WERI-Rb-1 (cell line): ENCODE measurements at regions not wholly inside any gene's neighbourhood (a gene's known extent, or its start where the extent isn't known, plus 50 kb on each side); places are given as distances from the start of the nearest gene placed in this dataset.

Experiments used
- DNase-seq: peaks from one replicate; pipeline ENCODE4 v3.0.0-alpha.2; 2020
- H3K27ac ChIP-seq: fragments of 250-450 bp; sonication (Bioruptor Pico); 2 replicates; pipeline ENCODE4 v1.5.1; 2020; ENCODE audit warnings: mild to moderate bottlenecking, moderate library complexity
- H3K27me3 ChIP-seq: fragments of 250-450 bp; sonication (Bioruptor Pico); 2 replicates; pipeline ENCODE4 v1.5.1; 2021; ENCODE audit warnings: mild to moderate bottlenecking, low read depth, moderate library complexity; ENCODE audit not compliant: insufficient read depth, severe bottlenecking
- H3K36me3 ChIP-seq: fragments of 250-450 bp; sonication (Bioruptor Pico); 2 replicates; pipeline ENCODE4 v1.5.1; 2020; ENCODE audit warnings: mild to moderate bottlenecking, moderate library complexity
- H3K4me3 ChIP-seq: 2 replicates; pipeline ENCODE4 v1.5.1; 2011; ENCODE audit warnings: low read depth, mild to moderate bottlenecking, control low read depth, low read length
- H3K9me3 ChIP-seq: fragments of 250-450 bp; sonication (Bioruptor Pico); 2 replicates; pipeline ENCODE4 v1.5.1; 2021; ENCODE audit warnings: mild to moderate bottlenecking, moderate library complexity; ENCODE audit not compliant: severe bottlenecking
- CTCF ChIP-seq: IDR thresholded peaks from 2 replicates; pipeline ENCODE4 v1.5.1; 2011; ENCODE audit warnings: low read depth, mild to moderate bottlenecking, control low read depth, inconsistent platforms, low read length

DNA sequence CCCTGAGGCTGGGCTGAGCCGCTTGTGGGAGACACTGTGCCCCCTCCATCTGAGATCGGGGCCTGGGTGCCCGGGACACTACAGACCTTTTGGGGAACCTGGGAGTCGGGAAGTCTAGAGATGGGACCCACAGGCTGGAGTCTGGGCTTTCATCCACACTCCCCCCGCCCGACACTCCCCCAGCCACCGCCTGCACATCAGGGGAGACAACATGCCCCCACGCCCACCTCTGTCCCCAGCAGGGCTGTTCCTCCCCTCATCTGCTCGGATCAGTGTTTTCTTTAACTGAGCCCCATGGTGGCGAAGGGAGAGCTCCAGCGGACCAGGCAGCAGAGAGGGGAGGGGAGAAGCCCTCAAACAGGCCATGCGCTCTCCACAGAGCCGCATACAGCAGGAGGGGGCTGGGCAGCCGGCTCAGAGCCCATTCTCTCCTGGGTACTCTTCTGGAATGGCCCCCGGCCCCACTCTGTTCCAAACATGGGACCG lies 174.7 kb downstream of the IGLL1 start:
- DNase-seq = no peak
- Histone ChIP-seq H3K36me3 (no peaks in the 10 kb centered on the region), H3K9me3 (no peaks in the 10 kb centered on the region), H3K27me3 (no peaks in the 10 kb centered on the region), H3K27ac (no peak overlapping the region), H3K4me3 (no peak overlapping the region)
- no peak for TF ChIP-seq CTCF

- H3K27me3 ChIP-seq = no peaks in the 10 kb centered on the region
- no peaks in the 10 kb centered on the region for H3K36me3 ChIP-seq
- H3K4me3 ChIP-seq = no peak overlapping the region
- DNase-seq = no peak
- peak overlapping the region; percentile 45 for H3K27ac ChIP-seq
- H3K9me3 ChIP-seq = no peaks in the 10 kb centered on the region
- no peak for TF ChIP-seq CTCF
Measured at GRCh38 chr22:23404689-23405365, 175.3 kb downstream of the IGLL1 start.

GRCh38 chr22:23403720-23404688 lies 176.1 kb downstream of the IGLL1 start:
- DNase-seq = no peak
- H3K9me3 ChIP-seq = no peaks in the 10 kb centered on the region
- no peak overlapping the region for H3K4me3 ChIP-seq
- no peaks in the 10 kb centered on the region for H3K27me3 ChIP-seq
- peak overlapping the region; percentile 87 for H3K27ac ChIP-seq
- H3K36me3 ChIP-seq = no peaks in the 10 kb centered on the region
- TF ChIP-seq CTCF = no peak

GRCh38 chr22:23403152-23403719 lies 176.9 kb downstream of the IGLL1 start:
- no peaks in the 10 kb centered on the region for H3K27me3 ChIP-seq
- no peak for TF ChIP-seq CTCF
- peak overlapping the region; percentile 87 for H3K27ac ChIP-seq
- H3K36me3 ChIP-seq = no peaks in the 10 kb centered on the region
- H3K9me3 ChIP-seq = no peaks in the 10 kb centered on the region
- peak overlapping the region; percentile 30 for H3K4me3 ChIP-seq
- DNase-seq = no peak

DNA sequence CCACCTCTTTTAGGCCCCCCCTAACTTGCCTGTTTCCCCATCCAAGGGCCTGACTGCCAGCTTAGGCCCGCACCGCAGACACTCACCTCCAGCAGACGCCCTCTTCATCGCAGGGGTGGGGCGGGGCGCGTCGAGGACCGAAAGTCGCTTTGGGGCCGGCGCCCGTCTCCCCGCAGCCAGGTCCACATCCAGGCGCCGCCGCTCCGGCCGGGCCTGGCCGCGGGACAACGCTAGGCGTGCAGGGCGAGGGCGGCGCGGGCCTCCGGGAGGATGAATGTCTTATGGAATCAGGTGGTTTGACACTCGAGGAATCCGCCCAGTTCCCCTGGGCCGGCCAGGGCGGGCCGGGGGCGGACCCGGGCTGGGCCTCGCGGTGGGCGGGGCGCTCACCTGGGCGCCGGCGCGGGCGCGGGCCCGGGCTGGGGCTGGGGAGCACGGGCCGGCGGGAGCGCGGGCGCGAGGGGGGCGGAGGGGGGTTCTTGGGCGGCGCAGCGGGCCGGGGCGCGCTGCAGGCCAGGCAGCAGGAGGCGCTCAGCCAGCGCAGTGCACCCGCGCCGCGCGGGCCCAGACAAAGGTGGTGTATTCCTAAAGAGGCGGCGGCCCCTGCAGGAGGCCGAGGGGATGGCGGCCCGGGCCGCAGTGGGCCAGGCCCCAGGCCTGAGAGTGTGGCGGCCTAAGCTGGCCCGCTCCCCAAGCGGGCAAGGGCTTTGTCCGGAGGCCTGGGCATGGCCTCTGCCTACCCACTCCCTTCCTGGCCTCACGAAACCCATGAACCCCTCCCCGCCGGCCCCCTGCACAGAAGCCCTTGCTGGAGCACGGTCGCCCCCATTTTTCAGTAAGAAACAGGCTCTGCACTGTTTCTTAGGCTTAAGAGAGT lies 177.6 kb downstream of the IGLL1 start:
- peak; percentile 88 for TF ChIP-seq CTCF
- DNase-seq = peak; percentile 93
- Histone ChIP-seq H3K4me3 (peak overlapping the region; percentile 41), H3K36me3 (no peaks in the 10 kb centered on the region), H3K27me3 (no peaks in the 10 kb centered on the region), H3K27ac (peak overlapping the region; percentile 87), H3K9me3 (no peaks in the 10 kb centered on the region)
